ENCODE measurements at regions not wholly inside any gene's neighbourhood (a gene's known extent, or its start where the extent isn't known, plus 50 kb on each side); places are given as distances from the start of the nearest gene placed in this dataset.

GRCh38 chr2:234395891-234396420, 100.9 kb downstream of the ARL4C start:
- TF ChIP-seq CTCF (IDR thresholded peaks at IDR 0.05) (no peak), POLR2AphosphoS5 (IDR thresholded peaks at IDR 0.05) (no peak), EP300 (IDR thresholded peaks at IDR 0.05) (no peak)

Measured in gastroesophageal sphincter (tissue), 3 donors.